Neural progenitor cell (in vitro differentiated cells): ENCODE measurements at regions not wholly inside any gene's neighbourhood (a gene's known extent, or its start where the extent isn't known, plus 50 kb on each side); places are given as distances from the start of the nearest gene placed in this dataset.

Source experiments
- CTCF ChIP-seq: fragments of 200-600 bp; sonication (generic); IDR thresholded peaks from 2 replicates; pipeline ENCODE4 v1.5.1; 2017; ENCODE audit warnings: antibody characterized with exemption, mild to moderate bottlenecking
- EZH2 ChIP-seq: fragments of 200-600 bp; sonication (generic); IDR thresholded peaks from 2 replicates; pipeline ENCODE4 v1.6.1; 2017; ENCODE audit warnings: antibody characterized with exemption, mild to moderate bottlenecking, moderate library complexity

GRCh38 chr4:116561768-116562167 lies 523.6 kb downstream of the TRAM1L1 start:
- TF ChIP-seq CTCF (no peak), EZH2 (no peak)
